ENCODE measurements at regions not wholly inside any gene's neighbourhood (a gene's known extent, or its start where the extent isn't known, plus 50 kb on each side); places are given as distances from the start of the nearest gene placed in this dataset.

GRCh38 chr6:6901945-6902344 is 205.8 kb upstream of the RREB1 start:
- no peak for TF ChIP-seq EZH2 (IDR thresholded peaks at IDR 0.05; ENCODE audit: borderline replicate concordance, low read depth, low read length, poor library complexity, severe bottlenecking)
- TF ChIP-seq, protein P1, sequence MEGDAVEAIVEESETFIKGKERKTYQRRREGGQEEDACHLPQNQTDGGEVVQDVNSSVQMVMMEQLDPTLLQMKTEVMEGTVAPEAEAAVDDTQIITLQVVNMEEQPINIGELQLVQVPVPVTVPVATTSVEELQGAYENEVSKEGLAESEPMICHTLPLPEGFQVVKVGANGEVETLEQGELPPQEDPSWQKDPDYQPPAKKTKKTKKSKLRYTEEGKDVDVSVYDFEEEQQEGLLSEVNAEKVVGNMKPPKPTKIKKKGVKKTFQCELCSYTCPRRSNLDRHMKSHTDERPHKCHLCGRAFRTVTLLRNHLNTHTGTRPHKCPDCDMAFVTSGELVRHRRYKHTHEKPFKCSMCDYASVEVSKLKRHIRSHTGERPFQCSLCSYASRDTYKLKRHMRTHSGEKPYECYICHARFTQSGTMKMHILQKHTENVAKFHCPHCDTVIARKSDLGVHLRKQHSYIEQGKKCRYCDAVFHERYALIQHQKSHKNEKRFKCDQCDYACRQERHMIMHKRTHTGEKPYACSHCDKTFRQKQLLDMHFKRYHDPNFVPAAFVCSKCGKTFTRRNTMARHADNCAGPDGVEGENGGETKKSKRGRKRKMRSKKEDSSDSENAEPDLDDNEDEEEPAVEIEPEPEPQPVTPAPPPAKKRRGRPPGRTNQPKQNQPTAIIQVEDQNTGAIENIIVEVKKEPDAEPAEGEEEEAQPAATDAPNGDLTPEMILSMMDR (conservative IDR thresholded peaks at IDR 0.05; ENCODE audit: low read depth, low read length): no peak
- no peak for DNase-seq (ENCODE audit: low spot score)
- Histone ChIP-seq H3K4me1 (ENCODE audit: insufficient read depth, low read length, poor library complexity, severe bottlenecking) (peaks cover 7% of the 10 kb centered on the region), H3K4me3 (ENCODE audit: low read depth, low read length, poor library complexity, severe bottlenecking) (no peak overlapping the region), H3K9me3 (ENCODE audit: low read depth, low read length, poor library complexity, severe bottlenecking) (no peaks in the 10 kb centered on the region), H3K27me3 (replicated peaks; ENCODE audit: insufficient read depth, low read depth, low read length, poor library complexity) (no peaks in the 10 kb centered on the region), H3K27ac (ENCODE audit: low read depth, low read length, poor library complexity, severe bottlenecking) (no peak overlapping the region), H3K36me3 (ENCODE audit: insufficient read depth, low read length, poor library complexity, severe bottlenecking) (no peaks in the 10 kb centered on the region)
- intact Hi-C loops (cut with micrococcal nuclease; ENCODE audit: unreplicated experiment): no loop called here
- no TSS peak for BruUV-seq (replicated peaks)
- ChIA-PET CTCF (no interaction called here), POLR2A (ENCODE audit: low non-redundant PET) (interaction anchor here (0.6 kb wide), 1 partner anchor 14 kb away, joined by 3 read pairs; no protein-coding TSS in a partner anchor)

- Histone ChIP-seq H3K27ac (ENCODE audit: low read depth, low read length, poor library complexity, severe bottlenecking) (no peak overlapping the region), H3K9me3 (ENCODE audit: low read depth, low read length, poor library complexity, severe bottlenecking) (no peaks in the 10 kb centered on the region), H3K4me1 (ENCODE audit: insufficient read depth, low read length, poor library complexity, severe bottlenecking) (peaks cover 4% of the 10 kb centered on the region), H3K27me3 (replicated peaks; ENCODE audit: insufficient read depth, low read depth, low read length, poor library complexity) (no peaks in the 10 kb centered on the region), H3K36me3 (ENCODE audit: insufficient read depth, low read length, poor library complexity, severe bottlenecking) (no peaks in the 10 kb centered on the region), H3K4me3 (ENCODE audit: low read depth, low read length, poor library complexity, severe bottlenecking) (no peak overlapping the region)
- intact Hi-C loops (cut with micrococcal nuclease; ENCODE audit: unreplicated experiment): no loop called here
- no TSS peak for BruUV-seq (replicated peaks)
- ChIA-PET CTCF (no interaction called here), POLR2A (ENCODE audit: low non-redundant PET) (no interaction called here)
- DNase-seq (ENCODE audit: low spot score): no peak
- TF ChIP-seq EZH2 (IDR thresholded peaks at IDR 0.05; ENCODE audit: borderline replicate concordance, low read depth, low read length, poor library complexity, severe bottlenecking): no peak
- TF ChIP-seq, protein P1 (conservative IDR thresholded peaks at IDR 0.05; ENCODE audit: low read depth, low read length): no peak
Observed at GRCh38 chr6:6905961-6906518, 201.7 kb upstream of the RREB1 start.

DNA sequence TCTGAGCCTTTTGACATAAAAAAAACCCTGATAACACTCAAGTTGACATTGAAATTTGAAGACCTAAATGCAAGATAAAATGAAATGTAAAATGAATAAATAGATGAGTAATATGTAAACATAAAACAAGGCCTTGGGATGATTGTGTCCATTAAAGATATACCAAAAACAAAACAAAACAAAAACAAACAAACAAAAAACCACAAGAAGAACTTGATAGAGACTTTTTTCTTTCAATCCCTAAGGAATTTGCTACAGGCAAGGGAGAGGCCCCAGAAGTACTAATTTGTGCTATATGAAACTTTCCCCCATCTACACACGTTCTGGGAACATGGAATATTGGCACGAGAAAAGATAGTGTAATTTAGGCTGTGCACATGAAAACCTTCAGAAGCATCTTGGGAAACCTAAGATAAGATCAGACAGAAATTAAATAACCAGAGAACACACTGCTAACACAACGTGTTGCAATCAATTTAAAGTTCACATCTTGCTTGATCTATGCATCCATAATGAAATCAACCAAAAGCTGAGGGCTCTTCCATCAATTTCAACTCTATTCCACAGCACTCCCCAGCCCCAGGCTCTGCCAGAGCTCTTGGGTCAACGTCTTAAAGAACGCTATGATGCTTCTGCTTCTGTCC is 201.1 kb upstream of the RREB1 start:
- CTCF ChIA-PET: no interaction called here
- Histone ChIP-seq H3K36me3 (ENCODE audit: insufficient read depth, low read length, poor library complexity, severe bottlenecking) (no peaks in the 10 kb centered on the region), H3K27ac (ENCODE audit: low read depth, low read length, poor library complexity, severe bottlenecking) (no peak overlapping the region), H3K4me3 (ENCODE audit: low read depth, low read length, poor library complexity, severe bottlenecking) (no peak overlapping the region), H3K27me3 (replicated peaks; ENCODE audit: insufficient read depth, low read depth, low read length, poor library complexity) (no peaks in the 10 kb centered on the region), H3K4me1 (ENCODE audit: insufficient read depth, low read length, poor library complexity, severe bottlenecking) (peaks cover 4% of the 10 kb centered on the region), H3K9me3 (ENCODE audit: low read depth, low read length, poor library complexity, severe bottlenecking) (no peaks in the 10 kb centered on the region)
- intact Hi-C loops (cut with micrococcal nuclease; ENCODE audit: unreplicated experiment): no loop called here
- TF ChIP-seq, protein P1 (conservative IDR thresholded peaks at IDR 0.05; ENCODE audit: low read depth, low read length): no peak
- TF ChIP-seq EZH2 (IDR thresholded peaks at IDR 0.05; ENCODE audit: borderline replicate concordance, low read depth, low read length, poor library complexity, severe bottlenecking): no peak
- DNase-seq (ENCODE audit: low spot score): no peak
- POLR2A ChIA-PET (ENCODE audit: low non-redundant PET): no interaction called here
- BruUV-seq (replicated peaks): no TSS peak
